IgD-negative memory B cell (primary cell): ENCODE measurements at regions not wholly inside any gene's neighbourhood (a gene's known extent, or its start where the extent isn't known, plus 50 kb on each side); places are given as distances from the start of the nearest gene placed in this dataset.
A peak's percentile ranks its signal among the peaks of the same experiment; 100 is the strongest.
"Not testable (repeated sequence)": the region's sequence is repeated elsewhere in the genome, so short reads cannot be mapped to it uniquely, and the experiment has no call there.

Experiments used
- H3K27ac Mint-ChIP-seq, 3 donors: one replicate each; pipeline ENCODE4 v1.8.0; 2020 to 2022; ENCODE audit warnings: mild to moderate bottlenecking in 3 of 3, mixed read lengths in 3 of 3, moderate library complexity in 1 of 3
- H3K27me3 Mint-ChIP-seq: one replicate; pipeline ENCODE4 v1.8.0; 2021; ENCODE audit warnings: mixed read lengths
- H3K36me3 Mint-ChIP-seq: one replicate; pipeline ENCODE4 v1.8.0; 2020; ENCODE audit warnings: mild to moderate bottlenecking, mixed read lengths
- H3K4me1 Mint-ChIP-seq, 3 donors: one replicate each; pipeline ENCODE4 v1.8.0; 2020 to 2022; ENCODE audit warnings: mixed read lengths in 3 of 3, mild to moderate bottlenecking in 1 of 3
- H3K4me3 Mint-ChIP-seq, 4 donors: one replicate each; pipeline ENCODE4 v1.8.0; 2020 to 2022; ENCODE audit warnings: mild to moderate bottlenecking in 4 of 4, mixed read lengths in 4 of 4, moderate library complexity in 3 of 4
- H3K9me3 Mint-ChIP-seq, 3 donors: one replicate each; pipeline ENCODE4 v1.8.0; 2020 to 2021; ENCODE audit warnings: mixed read lengths in 3 of 3, mild to moderate bottlenecking in 1 of 3

- Mint-ChIP-seq H3K27me3 (no peaks in the 10 kb centered on the region), H3K4me1 (no peaks in the 10 kb centered on the region), H3K36me3 (no peaks in the 10 kb centered on the region), H3K9me3 (peaks cover 0 to under 1% (median 0%) of the 10 kb centered on the region in 3 donors), H3K4me3 (no peak overlapping the region), H3K27ac (no peak overlapping the region)
These were observed 368.2 kb downstream of the GBE1 start for GRCh38 chr3:81393251-81393650.

DNA sequence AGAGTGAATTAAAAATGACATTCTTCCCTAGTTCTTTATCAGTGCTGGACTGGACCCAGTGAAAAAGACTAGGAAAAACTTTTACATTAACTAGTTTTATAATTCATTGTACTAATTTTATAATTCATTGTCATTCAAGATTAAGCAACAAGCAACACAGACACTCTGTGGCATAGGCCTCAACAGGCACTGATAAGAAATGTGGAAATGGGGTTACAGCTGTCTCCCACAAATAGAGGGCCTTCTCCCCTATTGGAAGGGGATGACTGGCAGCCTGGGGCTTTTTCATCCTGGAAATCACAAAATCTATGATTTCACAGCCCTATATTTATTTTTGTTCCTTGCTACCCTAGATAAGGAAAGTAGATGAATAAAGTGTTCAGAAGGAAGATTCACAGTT lies 370.6 kb downstream of the GBE1 start:
- Mint-ChIP-seq H3K4me3 (no peak overlapping the region), H3K36me3 (no peaks in the 10 kb centered on the region), H3K9me3 (peaks cover 0 to 5% (median 0%) of the 10 kb centered on the region in 3 donors), H3K27ac (no peak overlapping the region), H3K4me1 (no peaks in the 10 kb centered on the region), H3K27me3 (no peaks in the 10 kb centered on the region)

DNA sequence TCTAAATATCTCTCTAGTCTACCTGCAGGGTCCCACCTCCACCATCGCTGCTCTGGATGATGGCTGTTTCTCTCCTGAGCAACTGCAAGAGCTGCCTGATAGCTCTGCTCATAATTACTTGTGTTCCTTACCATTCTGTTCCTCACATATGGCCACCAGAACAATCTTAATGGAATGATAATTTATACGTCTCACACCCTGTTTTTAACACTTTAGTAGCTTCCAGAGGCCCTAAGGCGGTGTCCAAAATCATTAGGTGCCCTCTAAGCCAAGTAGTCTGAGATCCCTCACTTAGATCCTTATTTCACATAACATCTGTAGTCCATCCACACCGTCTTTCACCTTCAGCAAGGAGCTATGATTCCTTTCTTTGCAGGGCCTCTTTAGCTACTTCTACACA lies 373.3 kb downstream of the GBE1 start:
- H3K27me3 Mint-ChIP-seq, result no peaks in the 10 kb centered on the region
- H3K36me3 Mint-ChIP-seq, result no peaks in the 10 kb centered on the region
- no peak overlapping the region for H3K27ac Mint-ChIP-seq
- no peak overlapping the region for H3K4me3 Mint-ChIP-seq
- peaks cover 0 to 5% (median 0%) of the 10 kb centered on the region in 3 donors for H3K9me3 Mint-ChIP-seq
- H3K4me1 Mint-ChIP-seq, result no peaks in the 10 kb centered on the region

DNA sequence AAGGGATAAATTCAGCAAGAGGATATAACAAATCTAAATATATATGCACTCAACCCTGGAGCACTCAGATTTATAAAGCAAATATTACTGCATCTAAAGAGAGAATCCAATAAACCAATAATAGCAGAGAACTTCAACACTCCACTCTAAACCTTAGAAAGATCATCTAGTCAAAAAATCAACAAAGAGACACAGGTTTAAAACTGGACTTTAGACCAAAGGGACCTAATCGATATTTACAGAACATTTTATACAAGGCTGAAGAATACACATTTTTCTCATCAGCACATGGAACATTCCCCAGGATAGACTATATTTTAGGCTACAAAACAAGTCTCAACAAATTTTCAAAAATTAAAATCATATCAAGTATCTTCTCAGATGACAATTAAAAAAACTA lies 379.0 kb downstream of the GBE1 start:
- Mint-ChIP-seq H3K36me3 (no peaks in the 10 kb centered on the region), H3K4me1 (no peaks in the 10 kb centered on the region)

DNA sequence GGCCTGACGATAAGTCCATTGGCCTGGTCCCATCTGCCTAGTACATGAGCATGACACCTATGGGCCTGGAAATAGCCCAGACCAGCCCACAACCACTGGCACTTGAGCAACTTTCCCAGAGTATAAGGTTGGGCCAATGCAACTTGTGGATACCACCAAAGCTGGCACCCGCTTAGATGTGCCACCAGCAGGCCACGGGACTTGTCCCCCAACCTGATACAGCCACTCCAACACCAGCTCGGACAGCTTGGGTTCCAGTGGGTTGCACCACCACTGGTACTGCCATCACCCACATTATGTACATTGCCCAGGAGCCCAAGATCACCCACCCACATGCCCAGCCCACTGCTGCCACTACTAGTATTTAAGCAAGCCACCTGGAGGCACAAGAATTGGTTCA lies 381.2 kb downstream of the GBE1 start:
- no peak overlapping the region for H3K4me3 Mint-ChIP-seq
- H3K27ac Mint-ChIP-seq, result no peak overlapping the region
- H3K36me3 Mint-ChIP-seq, result no peaks in the 10 kb centered on the region
- no peaks in the 10 kb centered on the region for H3K4me1 Mint-ChIP-seq
- no peaks in the 10 kb centered on the region for H3K27me3 Mint-ChIP-seq
- peaks cover 2 to 5% (median 3%) of the 10 kb centered on the region in 3 donors for H3K9me3 Mint-ChIP-seq

More for the DNA sequence above, 379.0 kb downstream of the GBE1 start:
- Mint-ChIP-seq H3K9me3 (peaks cover 2 to 5% (median 3%) of the 10 kb centered on the region in 3 donors), H3K27me3 (no peaks in the 10 kb centered on the region), H3K4me3 (no peak overlapping the region), H3K27ac (no peak overlapping the region)

GRCh38 chr3:81378552-81379293 lies 382.7 kb downstream of the GBE1 start:
- no peaks in the 10 kb centered on the region for H3K4me1 Mint-ChIP-seq
- no peaks in the 10 kb centered on the region for H3K27me3 Mint-ChIP-seq
- H3K9me3 Mint-ChIP-seq, result peaks cover 2 to 10% (median 3%) of the 10 kb centered on the region in 3 donors
- no peak overlapping the region for H3K4me3 Mint-ChIP-seq
- H3K27ac Mint-ChIP-seq, result no peak overlapping the region
- H3K36me3 Mint-ChIP-seq, result no peaks in the 10 kb centered on the region

DNA sequence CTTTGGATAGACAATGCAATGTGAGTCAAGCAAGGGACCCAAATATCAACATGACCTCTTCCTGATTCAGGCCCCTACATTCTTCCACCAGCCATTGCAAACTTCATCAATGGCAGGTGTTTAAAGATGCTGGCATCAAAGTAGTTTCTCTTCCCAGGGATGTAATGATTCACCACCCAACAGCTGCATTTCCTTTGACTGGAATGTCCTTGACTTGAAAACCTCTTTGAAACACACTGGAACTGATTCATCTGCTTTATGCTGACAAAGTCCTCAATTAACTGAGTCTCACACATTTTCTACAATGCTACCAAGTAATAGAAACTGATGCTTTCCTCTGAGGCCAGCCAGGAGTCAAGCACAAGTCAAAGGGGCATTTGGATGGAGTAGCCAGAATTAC lies 385.5 kb downstream of the GBE1 start:
- Mint-ChIP-seq H3K27ac (no peak overlapping the region), H3K4me3 (no peak overlapping the region), H3K36me3 (peaks cover 3% of the 10 kb centered on the region), H3K9me3 (peaks cover 2 to 14% (median 3%) of the 10 kb centered on the region in 3 donors), H3K4me1 (no peaks in the 10 kb centered on the region), H3K27me3 (no peaks in the 10 kb centered on the region)

DNA sequence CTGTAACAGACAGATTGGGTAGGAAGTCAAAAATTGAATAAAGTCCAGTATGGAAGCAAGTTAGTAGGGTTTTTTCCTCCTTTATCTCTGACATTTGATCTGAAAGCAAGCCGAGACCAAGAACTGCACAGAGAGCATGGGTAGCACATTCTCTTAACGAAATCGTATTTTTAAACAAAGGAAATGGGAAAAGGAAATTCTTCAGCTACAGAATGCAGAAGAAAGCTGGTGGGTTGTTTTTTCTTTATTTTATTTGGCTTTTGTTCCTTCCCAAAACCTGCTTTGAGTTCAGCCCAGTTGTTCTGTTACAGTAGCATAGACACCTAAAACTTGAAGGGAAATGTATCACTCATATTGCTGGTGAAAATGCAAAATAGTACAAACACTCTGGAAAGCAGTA lies 397.0 kb downstream of the GBE1 start:
- no peak overlapping the region for H3K27ac Mint-ChIP-seq
- no peak overlapping the region for H3K4me3 Mint-ChIP-seq
- no peaks in the 10 kb centered on the region for H3K36me3 Mint-ChIP-seq
- no peaks in the 10 kb centered on the region for H3K4me1 Mint-ChIP-seq
- H3K9me3 Mint-ChIP-seq, result peaks cover 0 to 9% (median 5%) of the 10 kb centered on the region in 3 donors
- H3K27me3 Mint-ChIP-seq, result no peaks in the 10 kb centered on the region

DNA sequence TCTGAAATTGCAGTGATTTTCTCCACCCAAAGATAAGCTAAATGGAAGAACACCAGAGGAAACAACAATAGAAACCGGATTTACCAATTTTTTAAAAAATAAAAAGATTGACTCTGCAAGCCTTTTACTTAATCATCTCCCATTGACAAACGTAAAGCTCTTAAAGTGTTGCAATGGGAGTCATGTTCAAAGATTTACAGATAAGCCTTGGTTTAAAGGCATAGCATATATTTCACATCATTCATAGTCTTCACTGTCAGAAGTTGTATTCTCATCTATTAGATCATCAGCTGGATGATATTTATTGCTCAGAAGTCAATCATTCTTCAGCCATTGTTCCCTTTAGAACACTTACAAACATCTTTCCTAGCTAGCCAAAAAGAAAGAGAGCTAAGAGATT lies 397.6 kb downstream of the GBE1 start:
- H3K4me3 Mint-ChIP-seq, result no peak overlapping the region
- no peaks in the 10 kb centered on the region for H3K27me3 Mint-ChIP-seq
- peaks cover 0 to 9% (median 5%) of the 10 kb centered on the region in 3 donors for H3K9me3 Mint-ChIP-seq
- no peaks in the 10 kb centered on the region for H3K36me3 Mint-ChIP-seq
- H3K4me1 Mint-ChIP-seq, result no peaks in the 10 kb centered on the region
- H3K27ac Mint-ChIP-seq, result no peak overlapping the region

DNA sequence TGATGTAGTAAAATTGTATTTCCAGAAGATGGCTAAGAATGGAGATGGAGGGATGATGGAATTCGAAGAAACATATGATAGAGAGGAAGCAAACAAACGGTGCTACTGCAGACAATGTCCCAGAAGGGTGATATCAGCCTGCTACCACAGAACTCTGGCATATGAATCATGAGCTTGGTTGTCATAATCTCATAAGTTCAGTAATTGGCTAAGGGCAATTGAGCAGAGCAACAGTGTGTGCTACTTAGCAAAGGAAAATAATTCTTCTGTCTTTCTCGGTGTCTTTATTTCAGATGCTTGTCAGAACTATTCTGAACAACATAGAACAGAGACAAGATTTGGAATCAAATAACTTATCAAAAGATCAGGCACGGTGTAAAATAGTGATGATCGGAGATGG lies 407.3 kb downstream of the GBE1 start:
- H3K27me3 Mint-ChIP-seq, result no peaks in the 10 kb centered on the region
- no peak overlapping the region for H3K27ac Mint-ChIP-seq
- H3K9me3 Mint-ChIP-seq, result peaks cover 0 to 2% (median 0%) of the 10 kb centered on the region in 3 donors
- H3K4me1 Mint-ChIP-seq, result no peaks in the 10 kb centered on the region
- H3K36me3 Mint-ChIP-seq, result no peaks in the 10 kb centered on the region
- no peak overlapping the region for H3K4me3 Mint-ChIP-seq

DNA sequence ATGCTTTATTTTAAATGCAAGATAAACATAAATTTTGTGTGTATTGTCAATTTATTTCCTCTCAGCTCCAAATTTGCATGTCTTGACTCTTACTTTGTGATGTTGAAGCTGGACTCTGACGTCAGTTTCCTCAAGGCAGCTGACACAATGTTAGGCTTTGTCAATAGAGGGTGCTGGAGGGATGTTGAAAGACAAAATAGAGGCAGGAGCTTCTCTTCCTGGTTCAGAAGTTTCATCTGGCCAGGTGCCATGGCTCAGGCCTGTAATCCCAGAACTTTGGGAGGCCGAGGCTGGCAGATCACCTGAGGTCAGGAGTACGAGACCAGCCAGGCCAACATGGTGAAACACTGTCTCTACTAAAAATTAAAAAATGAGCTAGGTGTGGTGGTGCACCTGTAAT lies 408.6 kb downstream of the GBE1 start:
- peaks cover 0 to 2% (median 2%) of the 10 kb centered on the region in 3 donors for H3K9me3 Mint-ChIP-seq
- no peak overlapping the region for H3K4me3 Mint-ChIP-seq
- H3K27me3 Mint-ChIP-seq, result no peaks in the 10 kb centered on the region
- H3K36me3 Mint-ChIP-seq, result no peaks in the 10 kb centered on the region
- no peaks in the 10 kb centered on the region for H3K4me1 Mint-ChIP-seq
- H3K27ac Mint-ChIP-seq, result no peak overlapping the region

DNA sequence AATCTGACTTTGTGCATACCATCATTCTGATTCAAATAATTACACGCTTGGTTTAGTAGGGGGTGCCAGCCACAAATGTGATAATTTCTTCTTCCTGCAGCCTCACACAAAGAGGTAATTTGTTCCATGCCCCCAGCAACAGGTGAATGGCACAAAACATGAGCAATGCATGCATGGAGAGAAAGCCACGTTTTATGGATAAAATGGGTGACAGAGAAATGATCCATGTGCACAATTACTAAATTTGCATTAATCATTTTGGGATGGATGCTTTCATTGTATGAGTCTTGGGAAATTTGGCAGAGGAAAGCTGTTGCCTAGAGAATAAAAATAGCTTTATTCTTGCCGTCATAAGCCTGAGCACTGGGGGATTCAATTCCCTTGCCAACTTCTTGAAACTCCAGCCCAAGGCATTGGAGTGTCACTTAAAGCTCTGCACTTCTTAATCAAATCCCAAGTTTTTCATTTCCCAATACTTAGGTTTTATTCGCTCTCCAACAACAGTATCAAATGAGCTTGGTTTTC lies 411.6 kb downstream of the GBE1 start:
- Mint-ChIP-seq H3K4me3 (no peak overlapping the region), H3K36me3 (no peaks in the 10 kb centered on the region), H3K4me1 (no peaks in the 10 kb centered on the region), H3K27ac (no peak overlapping the region), H3K27me3 (no peaks in the 10 kb centered on the region), H3K9me3 (peaks cover 2 to 5% (median 3%) of the 10 kb centered on the region in 3 donors)

- H3K9me3 Mint-ChIP-seq, result no peaks in the 10 kb centered on the region
- no peaks in the 10 kb centered on the region for H3K4me1 Mint-ChIP-seq
- H3K36me3 Mint-ChIP-seq, result no peaks in the 10 kb centered on the region
- no peak overlapping the region for H3K4me3 Mint-ChIP-seq
- H3K27me3 Mint-ChIP-seq, result no peaks in the 10 kb centered on the region
- no peak overlapping the region for H3K27ac Mint-ChIP-seq
These were observed 422.2 kb downstream of the GBE1 start for GRCh38 chr3:81339040-81339845.

- Mint-ChIP-seq H3K27ac (no peak overlapping the region), H3K4me3 (no peak overlapping the region), H3K9me3 (no peaks in the 10 kb centered on the region), H3K36me3 (no peaks in the 10 kb centered on the region), H3K27me3 (no peaks in the 10 kb centered on the region), H3K4me1 (no peaks in the 10 kb centered on the region)
These were observed 425.0 kb downstream of the GBE1 start for GRCh38 chr3:81336470-81336869.

DNA sequence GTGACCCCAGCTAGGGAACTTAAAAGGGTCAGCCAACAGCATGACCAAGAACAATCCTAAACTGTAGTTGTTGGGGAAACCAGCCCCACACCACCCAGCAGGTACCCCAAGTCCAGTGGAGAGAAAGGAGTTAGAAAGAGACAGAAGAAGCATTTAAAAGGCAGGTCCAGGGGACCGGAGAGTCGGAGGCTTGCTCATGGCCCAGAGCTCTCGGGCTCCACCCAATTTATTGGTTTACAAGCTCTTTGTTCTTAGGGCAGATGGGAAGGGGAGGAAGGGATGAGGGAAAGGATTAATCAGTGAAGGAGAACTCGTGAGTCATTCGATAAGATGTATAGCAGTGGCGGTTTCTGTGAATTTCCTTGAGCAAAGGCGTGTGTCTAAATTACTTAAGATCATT lies 431.6 kb downstream of the GBE1 start:
- H3K9me3 Mint-ChIP-seq, H3K4me3 Mint-ChIP-seq, H3K27me3 Mint-ChIP-seq, H3K4me1 Mint-ChIP-seq, H3K36me3 Mint-ChIP-seq: not testable (repeated sequence)
- H3K27ac Mint-ChIP-seq, result peak overlapping the region in 1 of 3 donors; percentile 89
